ENCODE measurements at regions not wholly inside any gene's neighbourhood (a gene's known extent, or its start where the extent isn't known, plus 50 kb on each side); places are given as distances from the start of the nearest gene placed in this dataset.
A peak's percentile ranks its signal among the peaks of the same experiment; 100 is the strongest.

DNA sequence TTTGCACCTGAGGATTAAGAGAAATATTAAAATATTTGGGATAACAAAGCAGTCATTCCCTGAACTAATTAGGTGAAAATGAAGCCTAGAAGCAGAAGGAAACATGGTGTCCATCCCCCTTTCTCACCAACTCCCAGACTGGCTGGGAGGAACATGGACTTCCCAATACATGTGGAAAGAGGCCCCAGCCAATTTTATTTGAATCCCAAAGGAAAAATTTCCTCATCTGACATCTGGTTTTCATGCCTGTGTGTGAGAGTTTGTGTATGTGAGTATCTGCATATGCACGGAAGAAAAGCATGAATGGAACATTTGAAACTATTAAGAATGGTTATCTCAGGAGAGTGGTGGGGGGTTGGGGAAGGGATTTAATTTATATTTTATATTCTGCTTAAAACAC is 84.3 kb downstream of the COPS8 start:
- no peak for DNase-seq (ENCODE audit: low read depth in 2 of 2)

DNA sequence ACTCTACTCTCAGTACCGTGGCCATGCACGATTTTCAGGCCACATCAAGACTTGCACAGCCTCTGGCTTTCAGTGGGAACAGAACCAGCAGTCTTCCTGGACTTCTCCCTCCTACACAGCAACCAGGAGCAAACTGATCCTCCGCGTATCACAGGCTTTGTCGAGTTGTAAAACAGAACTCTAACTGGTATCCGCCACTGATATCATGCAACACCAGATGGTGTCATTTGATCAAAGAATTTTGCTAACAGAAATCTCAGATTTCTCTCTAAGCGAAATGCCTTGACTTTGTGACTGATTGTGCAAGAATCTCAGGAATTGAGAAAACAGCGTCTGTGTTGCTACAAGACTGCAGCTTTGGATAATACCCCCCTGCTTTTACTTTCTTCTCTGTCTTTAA is 85.7 kb downstream of the COPS8 start:
- DNase-seq (ENCODE audit: low read depth in 2 of 2), result peak in 1 of 2 donors; percentile 82

DNA sequence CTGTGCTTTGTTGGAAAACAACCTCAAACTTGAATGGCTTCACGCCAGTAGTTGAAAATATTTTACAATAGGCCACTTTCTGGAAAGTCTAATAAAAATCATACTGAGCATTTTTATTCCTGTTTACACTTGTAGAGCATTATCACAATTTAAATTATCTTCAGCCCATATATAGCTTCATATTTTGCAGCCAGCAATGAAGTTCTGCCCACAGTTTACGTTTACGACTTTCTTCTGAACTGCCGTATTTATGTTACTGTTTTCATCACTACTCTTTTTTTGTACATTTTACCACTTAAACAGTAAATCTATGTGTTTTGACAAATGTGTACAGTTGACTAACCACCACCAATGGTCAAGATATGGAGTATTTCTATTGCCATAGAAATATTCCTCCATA is 86.2 kb downstream of the COPS8 start:
- no peak for DNase-seq (ENCODE audit: low read depth in 2 of 2)

DNA sequence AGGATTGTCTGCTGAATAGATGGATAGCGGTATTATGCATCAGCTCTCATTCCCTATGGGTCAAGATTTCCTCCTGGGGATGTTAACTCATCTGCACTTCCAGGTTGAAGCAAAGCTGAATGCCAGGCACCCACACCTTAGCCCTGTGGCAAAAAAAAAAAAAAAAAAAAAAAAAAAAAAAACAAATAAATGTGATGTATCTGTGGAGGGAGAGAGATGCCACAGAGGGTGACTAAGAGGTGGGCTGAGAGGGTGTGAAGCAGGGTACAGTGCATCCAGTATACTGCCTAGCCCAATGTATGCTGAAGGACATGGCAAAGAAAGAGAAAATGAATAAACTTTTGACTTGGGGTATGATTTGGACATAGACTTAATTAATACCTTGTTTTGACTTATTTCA is 91.4 kb downstream of the COPS8 start:
- no peak for DNase-seq (ENCODE audit: low read depth in 2 of 2)

DNA sequence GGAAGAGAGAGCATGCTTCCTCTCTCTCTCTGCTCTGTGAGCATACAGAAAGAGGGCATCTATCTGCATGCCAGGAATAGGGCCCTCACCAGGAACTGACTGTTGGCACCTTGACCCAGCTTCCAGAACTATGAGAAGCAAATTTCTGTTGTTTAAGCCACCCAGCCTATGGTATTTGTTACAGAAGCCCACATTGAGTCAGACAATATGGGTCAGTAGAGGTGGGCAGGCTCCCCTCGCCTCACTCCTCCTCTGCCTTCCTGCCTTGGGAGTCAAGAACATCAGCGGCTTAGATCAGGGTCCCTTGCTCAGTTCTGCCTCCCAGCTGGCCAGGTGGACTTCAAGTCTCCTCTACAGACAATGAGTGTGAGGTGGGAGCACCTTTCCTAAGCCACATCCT is 92.3 kb downstream of the COPS8 start:
- no peak for DNase-seq (ENCODE audit: low read depth in 2 of 2)

DNA sequence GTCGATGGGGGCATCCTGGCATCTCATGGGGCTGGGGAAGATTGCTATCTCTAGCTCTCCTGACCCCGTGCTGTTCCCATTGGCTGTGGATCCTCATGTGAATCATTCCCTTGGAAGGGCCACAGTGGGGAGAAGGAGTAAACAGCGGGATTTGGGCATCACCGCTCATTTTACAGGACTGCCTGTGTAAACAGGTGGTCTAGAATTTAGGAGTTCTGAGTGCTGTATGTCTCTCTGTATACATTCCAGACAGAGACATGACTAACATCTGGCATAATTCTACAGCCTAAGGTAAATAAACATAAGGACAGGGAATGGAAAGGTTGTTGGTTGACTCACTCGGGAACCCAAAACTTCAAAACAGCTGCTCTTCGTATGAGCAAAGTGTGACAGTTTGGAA is 92.7 kb downstream of the COPS8 start:
- DNase-seq (ENCODE audit: low read depth in 2 of 2), result peak in 1 of 2 donors; percentile 67

DNA sequence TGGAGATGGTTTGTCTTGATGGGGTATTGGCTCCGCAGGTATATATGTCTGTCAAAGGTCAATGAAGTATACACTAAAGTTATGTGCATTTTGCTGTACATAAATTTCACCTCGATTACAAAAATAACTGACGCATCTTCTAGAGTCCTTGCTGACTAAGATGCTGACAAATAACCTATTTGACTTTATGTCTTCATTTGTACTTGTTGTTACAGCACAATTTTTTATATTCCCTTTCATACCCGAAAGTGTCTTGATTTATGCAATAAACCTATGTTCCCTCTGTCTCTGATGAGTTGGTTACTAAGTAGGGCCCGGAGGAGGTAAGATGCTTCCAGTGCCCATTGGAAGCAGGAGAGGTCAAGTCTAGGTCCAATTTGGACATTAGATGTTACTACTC is 93.5 kb downstream of the COPS8 start:
- DNase-seq (ENCODE audit: low read depth in 2 of 2), result no peak

DNA sequence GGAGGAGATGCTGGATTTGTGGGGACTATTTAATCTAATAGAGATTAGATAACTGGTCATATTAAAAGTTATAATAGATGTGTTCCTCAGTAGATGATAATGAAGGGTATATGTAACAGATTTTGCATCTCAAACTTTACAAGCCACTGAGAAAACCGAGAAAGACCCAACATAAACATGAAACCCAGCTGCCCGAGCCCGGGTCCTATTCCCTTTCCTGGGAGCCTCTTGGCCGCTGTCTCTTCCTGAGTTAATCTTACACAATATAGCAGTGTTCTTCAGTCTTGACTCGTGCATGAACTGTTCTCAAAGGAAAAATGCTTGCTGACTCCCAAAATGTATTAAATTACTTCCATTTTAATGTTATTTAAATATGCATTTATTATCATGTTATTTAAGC is 94.5 kb downstream of the COPS8 start:
- no peak for DNase-seq (ENCODE audit: low read depth in 2 of 2)

DNA sequence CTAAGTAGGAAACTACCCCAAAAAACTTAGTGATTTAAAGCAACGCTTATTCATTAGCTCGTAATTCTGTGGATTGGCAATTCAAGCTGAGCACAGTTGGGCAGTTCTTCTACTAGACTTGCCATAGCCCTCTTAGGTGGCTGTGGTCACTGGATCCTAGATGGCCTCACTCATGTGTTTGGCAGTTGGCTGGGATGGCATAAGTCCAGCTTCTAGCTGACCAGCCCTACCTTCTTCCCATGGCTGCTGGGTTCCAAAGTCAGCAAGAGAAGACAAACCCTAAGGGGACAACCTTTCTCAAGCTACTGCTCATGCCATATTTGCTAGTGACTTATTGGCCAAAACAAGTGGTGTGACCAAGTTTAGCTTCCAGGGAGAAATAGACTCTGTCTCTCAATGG is 95.3 kb downstream of the COPS8 start:
- DNase-seq (ENCODE audit: low read depth in 2 of 2), result no peak

DNA sequence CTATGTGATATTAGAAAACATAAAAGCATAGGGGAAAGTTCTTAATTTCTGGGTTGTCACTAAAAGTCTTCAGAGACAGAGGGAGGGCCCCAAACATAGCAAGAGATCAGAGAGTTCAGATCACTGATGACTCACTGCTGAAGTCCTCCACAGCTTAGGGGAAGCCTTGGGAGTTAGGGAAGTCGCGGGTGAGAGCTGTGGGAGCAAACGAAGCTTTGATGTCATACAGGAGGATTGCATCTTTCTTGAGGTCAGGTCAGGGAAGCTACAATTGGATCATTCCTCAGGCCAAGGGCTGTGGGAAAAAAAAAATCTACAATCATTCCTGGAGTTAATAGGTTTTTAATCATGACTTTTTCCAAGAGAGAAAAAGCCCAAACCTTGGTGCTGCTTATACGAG is 96.2 kb downstream of the COPS8 start:
- DNase-seq (ENCODE audit: low read depth in 2 of 2), result peak in 1 of 2 donors; percentile 86

DNA sequence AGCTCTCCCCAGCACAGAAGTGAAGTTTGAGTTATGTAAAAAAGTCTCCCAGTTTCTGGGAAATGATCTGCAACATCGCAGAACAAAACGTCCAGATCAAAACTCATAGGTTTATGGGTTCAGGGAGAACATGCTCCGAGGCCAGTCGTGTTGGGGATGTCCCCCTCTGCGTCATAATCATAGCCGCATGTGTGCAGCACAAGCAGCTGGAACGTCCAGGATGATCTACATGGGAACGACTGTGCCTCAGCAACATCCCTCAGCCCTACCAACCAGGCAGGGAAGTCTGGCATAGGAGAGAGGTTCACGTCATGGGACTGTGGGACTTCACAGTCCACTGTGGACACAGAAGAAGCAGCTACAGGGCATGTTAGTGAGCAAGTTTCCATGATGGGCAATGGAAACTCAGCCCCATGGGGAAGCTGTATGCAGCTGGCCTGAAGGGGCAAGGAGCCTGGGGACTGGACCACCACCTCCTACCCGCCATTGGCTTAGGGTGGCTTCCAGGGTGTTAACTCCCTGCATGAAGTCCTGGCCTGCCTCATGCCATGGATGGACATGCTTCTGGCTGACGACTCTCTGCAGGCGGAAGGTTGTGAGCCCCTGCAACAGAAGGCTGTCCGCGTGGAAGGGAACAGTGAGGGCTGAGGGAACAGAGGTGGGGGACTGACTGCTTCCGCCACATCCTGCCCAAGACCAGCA is 96.9 kb downstream of the COPS8 start:
- DNase-seq (ENCODE audit: low read depth in 2 of 2), result no peak

DNA sequence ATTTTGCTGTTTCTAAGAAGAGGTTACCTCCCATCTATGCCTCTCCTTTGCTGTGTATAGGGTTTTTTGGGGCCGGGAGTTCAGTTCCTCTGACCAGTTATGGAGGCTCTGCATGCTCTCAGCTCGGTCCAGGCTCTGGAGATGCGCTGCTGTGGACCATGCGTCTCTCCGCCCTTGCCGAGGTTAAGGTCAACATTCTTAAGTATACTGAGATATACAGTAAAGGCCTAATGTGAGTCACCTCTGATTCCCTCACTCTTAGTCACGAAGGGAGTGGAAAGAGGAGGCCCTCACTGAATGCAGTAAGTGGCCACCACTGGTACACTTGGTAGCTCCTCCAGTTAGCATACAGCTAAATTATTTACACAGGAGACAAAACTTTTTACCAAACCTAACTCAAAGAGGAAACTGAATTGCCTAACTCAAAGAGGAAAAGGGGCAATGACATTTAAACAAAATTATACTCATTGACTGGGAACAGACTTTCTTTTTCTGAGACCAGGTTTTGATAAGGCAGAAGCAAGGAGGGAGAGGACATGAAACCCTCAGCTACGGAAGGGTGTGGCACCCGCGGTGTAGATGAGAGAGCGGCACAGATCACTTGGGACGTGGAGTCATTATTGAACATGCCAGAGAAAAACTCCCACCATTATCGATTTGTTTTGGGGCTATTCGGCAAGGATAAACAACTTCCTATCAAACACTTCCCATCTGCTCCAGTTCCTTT is 98.7 kb downstream of the COPS8 start:
- peak in 1 of 2 donors; percentile 80 for DNase-seq (ENCODE audit: low read depth in 2 of 2)

DNA sequence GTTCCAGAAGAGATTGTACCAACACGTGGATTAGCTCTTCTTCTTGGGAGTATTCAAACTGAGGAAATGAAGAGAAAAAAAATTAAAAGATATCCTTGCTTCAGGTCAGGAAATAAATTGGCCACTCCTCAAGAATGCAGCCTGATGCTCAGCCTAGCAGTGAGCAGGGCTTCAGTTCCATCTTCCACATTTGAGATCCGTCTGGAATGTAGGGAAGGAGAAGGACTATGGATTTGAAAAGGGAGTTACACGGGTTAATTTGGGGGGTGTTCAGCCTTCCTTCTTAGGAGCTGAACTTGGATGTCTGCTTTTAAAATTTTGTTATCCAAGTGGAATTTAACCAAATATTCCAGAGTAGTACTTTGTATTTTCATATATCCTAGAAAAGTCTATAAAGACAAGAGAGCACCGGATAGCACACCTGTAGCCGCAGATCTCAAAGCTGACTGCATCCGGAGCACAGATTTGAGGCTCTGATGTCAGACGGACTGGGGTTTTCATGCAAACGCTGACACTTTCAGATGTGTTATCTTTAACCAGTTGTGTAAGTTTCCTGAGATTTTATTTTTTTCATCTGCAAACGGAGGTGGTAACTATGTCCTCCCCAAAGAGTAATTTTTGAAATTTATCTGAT is 99.3 kb downstream of the COPS8 start:
- DNase-seq (ENCODE audit: low read depth in 2 of 2), result no peak

DNA sequence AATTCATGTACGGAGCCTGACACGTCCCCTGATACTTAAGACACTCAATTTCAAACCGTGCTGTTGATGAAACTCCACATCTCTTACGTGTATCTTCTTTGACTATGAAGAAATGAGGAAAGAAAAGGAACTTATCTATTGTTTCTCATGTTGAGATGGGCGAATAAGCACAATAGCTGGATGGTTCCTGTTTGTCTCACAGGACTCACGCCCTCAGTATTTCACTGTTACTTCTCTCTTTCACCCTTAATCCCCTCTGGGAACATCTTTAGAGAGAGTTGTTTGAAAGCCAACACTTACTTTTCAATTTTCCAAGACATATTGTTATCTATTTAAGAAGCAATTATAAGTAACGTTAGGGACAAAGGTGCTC is 99.8 kb downstream of the COPS8 start:
- DNase-seq (ENCODE audit: low read depth in 2 of 2), result no peak

DNA sequence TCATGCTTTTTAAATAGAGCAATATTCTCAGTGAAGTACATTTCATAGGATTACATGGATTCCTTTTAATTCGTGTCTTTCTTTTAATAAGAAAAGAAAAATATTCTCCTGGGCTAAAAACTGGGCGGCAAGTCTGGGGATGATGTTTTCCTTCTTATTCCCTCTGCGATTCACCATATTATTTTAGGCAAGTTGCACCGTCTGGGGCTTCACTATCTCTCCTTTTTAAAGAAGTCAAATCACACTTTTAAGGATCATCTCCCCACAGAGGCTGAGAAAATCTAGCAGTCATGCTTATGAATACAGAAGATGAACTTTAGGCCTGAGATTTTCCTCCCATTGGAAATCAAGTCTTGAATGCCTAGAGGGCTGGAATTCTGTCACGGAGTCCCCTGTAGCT is 104.1 kb downstream of the COPS8 start:
- DNase-seq (ENCODE audit: low read depth in 2 of 2), result no peak

DNA sequence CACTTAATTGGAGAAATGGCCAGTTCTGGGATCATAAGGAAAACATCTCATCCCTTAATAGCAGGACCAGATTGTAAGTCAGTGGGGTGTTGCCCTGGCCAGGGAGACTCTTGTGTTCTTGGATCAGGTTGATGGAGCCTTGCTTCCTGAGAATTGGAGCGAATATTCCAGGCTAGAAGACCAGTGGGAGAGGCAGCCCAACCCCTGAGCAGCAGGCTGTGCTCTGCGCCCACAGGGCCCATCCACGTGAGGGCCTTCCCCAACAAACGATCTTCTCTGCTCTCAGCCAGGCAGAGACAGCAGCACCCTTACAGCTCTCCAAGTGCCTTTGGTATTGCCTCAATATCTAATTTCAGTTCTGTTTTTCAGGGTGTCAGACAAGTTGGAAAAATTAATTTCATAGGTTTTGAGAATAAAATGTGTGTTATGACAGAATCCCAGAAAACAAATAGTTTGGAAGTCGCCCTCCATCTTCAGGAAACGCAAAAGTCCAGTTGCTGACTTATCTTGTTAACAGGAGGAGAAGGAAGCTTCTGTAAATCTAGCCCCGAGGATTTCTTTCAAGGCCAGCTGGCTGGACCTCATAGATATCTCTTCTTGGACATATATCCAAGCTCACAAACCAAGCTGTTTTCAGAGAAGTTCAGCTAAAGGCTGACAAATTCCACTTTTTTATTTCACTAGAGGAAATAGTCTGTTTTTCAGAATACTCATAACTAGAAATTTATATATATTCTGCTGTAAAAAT is 105.5 kb downstream of the COPS8 start:
- no peak for DNase-seq (ENCODE audit: low read depth in 2 of 2)

DNA sequence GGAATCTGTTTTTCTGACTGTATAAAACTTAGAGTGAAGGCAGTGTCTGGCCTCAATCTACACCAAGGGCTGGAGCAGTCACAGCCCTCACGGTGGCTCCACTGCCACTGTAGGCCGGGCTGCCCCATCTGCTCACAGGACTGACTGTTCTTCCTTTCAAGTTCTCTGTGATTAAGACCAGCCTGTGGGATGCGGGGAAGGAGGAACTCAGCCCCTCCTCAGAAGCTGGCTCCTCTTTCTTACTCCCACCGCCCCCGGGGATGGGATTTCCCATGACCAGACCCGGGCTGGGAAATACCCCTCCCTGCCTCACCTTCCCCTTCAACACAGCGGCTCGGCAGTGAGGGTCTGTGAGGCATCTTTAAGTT is 106.0 kb downstream of the COPS8 start:
- DNase-seq (ENCODE audit: low read depth in 2 of 2), result no peak

DNA sequence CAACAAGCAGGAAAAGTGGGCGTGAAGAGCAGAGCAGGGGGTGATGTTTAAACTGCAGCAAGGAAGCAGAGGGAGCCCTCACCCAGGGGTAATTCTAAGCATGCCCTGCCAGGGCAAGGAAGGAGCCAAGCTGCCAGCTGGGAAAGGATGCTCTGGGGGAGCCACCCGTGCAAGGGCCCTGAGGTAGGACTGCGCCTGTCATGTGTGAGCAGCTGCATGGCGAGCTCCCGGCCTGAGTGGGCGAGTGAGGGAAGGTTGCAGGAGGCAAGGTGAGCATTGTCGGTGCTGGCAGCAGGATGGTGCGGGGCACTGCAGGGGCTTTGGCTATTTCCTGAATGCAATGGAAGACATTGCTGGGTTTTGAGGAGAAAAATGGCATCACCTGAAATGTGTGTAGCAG is 107.2 kb downstream of the COPS8 start:
- no peak for DNase-seq (ENCODE audit: low read depth in 2 of 2)

DNA sequence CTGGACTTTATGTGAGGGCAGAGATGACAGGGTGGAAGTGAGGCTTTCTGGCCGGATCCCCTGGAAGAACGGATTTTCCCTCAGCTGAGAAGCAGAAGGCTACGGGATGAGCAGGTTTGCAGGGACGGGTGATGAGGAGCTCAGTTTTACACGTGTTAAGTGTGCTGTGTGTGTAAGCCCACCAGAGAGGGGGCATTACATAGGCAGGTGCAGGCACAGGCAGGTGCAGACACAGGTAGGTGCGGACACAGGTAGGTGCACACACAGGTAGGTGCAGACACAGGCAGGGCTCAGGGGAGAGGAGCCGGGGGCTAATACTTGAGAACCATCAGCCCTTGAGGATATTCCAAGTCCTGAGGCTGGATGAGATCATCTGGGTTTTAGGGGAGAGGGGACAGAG is 107.7 kb downstream of the COPS8 start:
- no peak for DNase-seq (ENCODE audit: low read depth in 2 of 2)

DNA sequence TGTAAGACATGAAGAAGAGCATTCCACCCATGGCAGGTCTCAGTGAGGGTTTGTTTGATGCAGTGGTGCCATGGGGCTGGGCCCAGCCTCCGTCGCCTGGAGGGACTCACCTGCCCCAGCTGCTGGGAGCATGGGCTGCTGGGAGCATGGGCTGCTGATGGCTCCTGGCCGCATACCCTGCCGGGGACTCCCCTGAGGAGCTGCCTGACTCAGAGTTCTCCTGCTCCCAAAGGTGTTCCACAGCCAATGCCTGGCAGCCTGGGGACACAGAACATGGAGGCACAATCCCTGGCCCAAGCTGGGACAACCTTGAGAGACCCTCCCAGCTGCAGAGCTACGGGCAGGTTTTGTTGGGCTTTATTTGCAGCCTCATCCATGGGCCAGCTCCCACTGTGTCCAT is 108.4 kb downstream of the COPS8 start:
- no peak for DNase-seq (ENCODE audit: low read depth in 2 of 2)

DNA sequence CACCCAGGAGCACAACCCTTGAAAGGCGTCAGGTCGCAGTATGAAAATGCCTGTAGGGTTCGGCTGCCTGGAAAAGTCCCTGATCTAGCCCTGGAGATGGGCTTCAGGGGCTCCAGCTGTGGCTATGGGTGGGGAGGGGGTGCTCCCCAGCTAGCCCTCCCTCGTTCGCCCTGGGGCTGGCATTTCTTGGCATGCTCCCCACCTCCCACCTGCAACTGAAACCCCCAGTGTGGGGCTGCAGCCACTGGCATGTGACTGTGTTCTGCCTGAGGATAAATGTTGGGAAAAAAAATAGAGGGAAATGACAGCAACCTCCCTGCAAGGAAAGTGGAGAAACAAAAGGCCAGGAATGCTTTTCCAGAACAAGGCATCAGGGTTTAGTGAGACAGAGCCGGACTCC is 109.2 kb downstream of the COPS8 start:
- no peak for DNase-seq (ENCODE audit: low read depth in 2 of 2)

DNA sequence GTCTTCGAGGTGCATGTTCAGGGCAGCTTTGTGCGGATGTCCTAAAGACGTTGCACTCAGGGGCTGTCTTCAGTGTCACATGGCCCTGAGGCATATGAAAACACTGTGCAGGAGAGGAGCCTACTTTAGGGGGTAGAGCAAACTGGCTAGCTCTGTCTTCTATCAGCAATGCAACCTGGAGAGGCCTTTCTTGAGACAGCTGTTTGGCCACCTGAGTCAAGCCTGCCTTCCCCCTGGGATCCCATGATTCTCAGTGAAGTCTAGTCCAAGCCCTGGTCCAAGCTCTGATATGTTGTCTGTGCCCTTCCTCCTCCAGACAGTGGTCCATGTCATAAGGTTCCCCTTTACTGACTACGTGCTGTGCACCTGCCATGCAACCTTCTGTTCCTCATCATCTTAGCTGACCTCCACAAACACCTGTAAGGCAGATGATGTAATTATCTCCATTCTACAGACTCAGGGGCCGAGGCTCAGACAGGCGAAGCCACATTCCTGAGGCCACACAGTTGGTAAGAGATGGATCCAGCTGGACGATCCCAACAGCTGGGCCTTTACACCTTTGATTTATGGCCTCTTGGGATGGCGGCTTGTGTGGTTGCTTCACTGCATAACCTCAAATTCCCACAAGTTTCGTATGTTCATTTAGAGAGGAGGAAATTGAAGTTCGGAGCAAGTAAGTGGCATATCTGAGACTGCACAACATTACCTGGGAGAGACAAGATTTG is 109.9 kb downstream of the COPS8 start:
- no peak for DNase-seq (ENCODE audit: low read depth in 2 of 2)
